ENCODE measurements at regions not wholly inside any gene's neighbourhood (a gene's known extent, or its start where the extent isn't known, plus 50 kb on each side); places are given as distances from the start of the nearest gene placed in this dataset.
"Not testable (repeated sequence)": the region's sequence is repeated elsewhere in the genome, so short reads cannot be mapped to it uniquely, and the experiment has no call there.

GRCh38 chr3:24678421-24678865 is 183.8 kb upstream of the THRB start:
- H3K9me3 ChIP-seq (ENCODE audit: control insufficient read depth, insufficient read depth, low read length), result peaks cover 3% of the 10 kb centered on the region; the same call in 1 of the 2 replicates
- no peaks in the 10 kb centered on the region for H3K4me1 ChIP-seq (ENCODE audit: insufficient read depth, low read length)
- H3K9ac ChIP-seq (ENCODE audit: low read depth, low read length), result no peak overlapping the region
- no peaks in the 10 kb centered on the region for H3K36me3 ChIP-seq (ENCODE audit: insufficient read depth, low read length)

- Histone ChIP-seq H3K4me1 (ENCODE audit: insufficient read depth, low read length) (0 out of 2 replicates have a peak, but pooled peaks cover 3% of the 10 kb centered on the region), H3K36me3 (ENCODE audit: insufficient read depth, low read length) (no peaks in the 10 kb centered on the region), H3K9me3 (ENCODE audit: control insufficient read depth, insufficient read depth, low read length) (peaks cover 3% of the 10 kb centered on the region; the same call in 1 of the 2 replicates), H3K9ac (ENCODE audit: low read depth, low read length) (no peak overlapping the region)
These were observed 184.8 kb upstream of the THRB start for GRCh38 chr3:24679429-24679828.

- Histone ChIP-seq H3K9ac (ENCODE audit: low read depth, low read length) (no peak overlapping the region), H3K4me1 (ENCODE audit: insufficient read depth, low read length) (0 out of 2 replicates have a peak, but pooled peaks cover 8% of the 10 kb centered on the region), H3K9me3 (ENCODE audit: control insufficient read depth, insufficient read depth, low read length) (peaks cover 3% of the 10 kb centered on the region; the same call in 1 of the 2 replicates), H3K36me3 (ENCODE audit: insufficient read depth, low read length) (no peaks in the 10 kb centered on the region)
These were observed 185.7 kb upstream of the THRB start for GRCh38 chr3:24680214-24680967.

DNA sequence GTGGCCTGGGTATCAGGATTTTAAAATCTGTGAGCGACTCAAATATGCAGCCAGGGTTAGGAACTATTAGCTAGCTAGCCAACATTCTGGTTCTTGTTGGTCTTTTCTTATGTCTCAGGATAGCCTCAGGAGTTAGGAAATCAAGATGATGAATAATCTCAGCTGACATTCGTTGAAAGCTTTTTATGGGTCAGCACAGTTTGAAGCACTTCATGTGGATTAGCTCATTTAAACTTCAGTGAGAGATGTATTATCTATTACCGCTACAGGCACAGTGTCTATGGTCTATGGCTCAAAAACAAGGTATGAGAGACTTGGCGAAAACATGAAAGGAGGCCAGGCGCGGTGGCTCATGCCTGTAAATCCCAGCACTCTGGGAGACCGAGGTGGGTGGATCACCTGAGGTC is 187.5 kb upstream of the THRB start:
- 0 out of 2 replicates have a peak, but pooled peaks cover 8% of the 10 kb centered on the region for H3K4me1 ChIP-seq (ENCODE audit: insufficient read depth, low read length)

GRCh38 chr3:24683090-24683489 is 188.4 kb upstream of the THRB start:
- Histone ChIP-seq H3K36me3 (ENCODE audit: insufficient read depth, low read length) (no peaks in the 10 kb centered on the region), H3K4me1 (ENCODE audit: insufficient read depth, low read length) (peaks cover 12% of the 10 kb centered on the region; the same call in 1 of the 2 replicates), H3K9me3 (ENCODE audit: control insufficient read depth, insufficient read depth, low read length) (peaks cover 3% of the 10 kb centered on the region; the same call in 1 of the 2 replicates), H3K9ac (ENCODE audit: low read depth, low read length) (no peak overlapping the region)

More for the DNA sequence above, 187.5 kb upstream of the THRB start:
- Histone ChIP-seq H3K36me3 (ENCODE audit: insufficient read depth, low read length) (no peaks in the 10 kb centered on the region), H3K9me3 (ENCODE audit: control insufficient read depth, insufficient read depth, low read length) (peaks cover 3% of the 10 kb centered on the region; the same call in 1 of the 2 replicates), H3K9ac (ENCODE audit: low read depth, low read length) (no peak overlapping the region)

GRCh38 chr3:24683633-24684384 is 189.2 kb upstream of the THRB start:
- Histone ChIP-seq H3K9me3 (ENCODE audit: control insufficient read depth, insufficient read depth, low read length) (peaks cover 3% of the 10 kb centered on the region; the same call in 1 of the 2 replicates), H3K9ac (ENCODE audit: low read depth, low read length) (no peak overlapping the region), H3K4me1 (ENCODE audit: insufficient read depth, low read length) (peaks cover 16% of the 10 kb centered on the region; the same call in 1 of the 2 replicates), H3K36me3 (ENCODE audit: insufficient read depth, low read length) (no peaks in the 10 kb centered on the region)

- H3K4me1 ChIP-seq (ENCODE audit: insufficient read depth, low read length), result peaks cover 21% of the 10 kb centered on the region; the same call in 1 of the 2 replicates
- H3K36me3 ChIP-seq (ENCODE audit: insufficient read depth, low read length), result no peaks in the 10 kb centered on the region
- peaks cover 5% of the 10 kb centered on the region; the same call in 1 of the 2 replicates for H3K9me3 ChIP-seq (ENCODE audit: control insufficient read depth, insufficient read depth, low read length)
- no peak overlapping the region; the same call in 1 of the 2 replicates for H3K9ac ChIP-seq (ENCODE audit: low read depth, low read length)
These were observed 189.9 kb upstream of the THRB start for GRCh38 chr3:24684506-24685023.

DNA sequence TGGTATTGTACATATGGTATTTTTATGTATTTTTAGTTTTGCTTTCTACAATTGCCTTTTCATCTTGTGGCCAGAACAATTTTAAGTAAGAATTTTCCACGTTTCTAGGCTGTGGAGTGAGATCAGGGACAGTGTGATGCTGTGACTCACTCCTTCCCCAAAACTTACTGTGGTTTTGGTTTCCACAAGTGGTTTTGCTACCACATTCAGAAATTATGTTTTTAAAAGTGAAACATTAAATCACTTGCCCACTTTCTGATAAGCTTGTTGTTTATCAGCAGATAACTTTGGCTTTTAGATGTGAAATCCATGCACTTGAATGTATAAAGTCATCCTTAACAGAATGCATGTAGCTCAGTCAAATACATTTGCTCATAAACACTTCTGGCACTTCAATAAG is 192.2 kb upstream of the THRB start:
- no peak overlapping the region for H3K9ac ChIP-seq (ENCODE audit: low read depth, low read length)
- peaks cover 21% of the 10 kb centered on the region; the same call in 1 of the 2 replicates for H3K4me1 ChIP-seq (ENCODE audit: insufficient read depth, low read length)
- peaks cover 5% of the 10 kb centered on the region; the same call in 1 of the 2 replicates for H3K9me3 ChIP-seq (ENCODE audit: control insufficient read depth, insufficient read depth, low read length)
- H3K36me3 ChIP-seq (ENCODE audit: insufficient read depth, low read length), result no peaks in the 10 kb centered on the region

DNA sequence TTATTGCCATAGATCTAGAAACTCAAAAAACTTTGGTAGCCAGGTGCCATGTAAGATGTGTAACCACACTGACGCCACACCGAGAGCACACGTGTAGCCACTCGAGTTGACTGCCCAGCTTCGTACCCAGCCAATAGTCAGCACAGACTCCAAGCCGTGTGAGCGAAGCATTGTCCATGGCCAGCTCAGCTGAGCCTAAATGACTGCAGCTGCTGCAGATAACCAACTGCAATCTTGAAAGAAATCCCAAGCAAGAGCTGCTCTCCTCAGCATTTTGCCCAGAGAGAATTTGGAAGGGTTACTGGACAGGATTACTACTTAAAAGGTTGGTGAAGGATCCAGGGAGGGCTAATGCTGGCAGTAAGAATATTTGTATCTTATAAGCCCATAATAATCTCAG is 193.0 kb upstream of the THRB start:
- peaks cover 21% of the 10 kb centered on the region; the same call in 1 of the 2 replicates for H3K4me1 ChIP-seq (ENCODE audit: insufficient read depth, low read length)
- peaks cover 5% of the 10 kb centered on the region; the same call in 1 of the 2 replicates for H3K9me3 ChIP-seq (ENCODE audit: control insufficient read depth, insufficient read depth, low read length)
- no peak overlapping the region for H3K9ac ChIP-seq (ENCODE audit: low read depth, low read length)
- H3K36me3 ChIP-seq (ENCODE audit: insufficient read depth, low read length), result no peaks in the 10 kb centered on the region

GRCh38 chr3:24688446-24689148 is 193.9 kb upstream of the THRB start:
- Histone ChIP-seq H3K9ac (ENCODE audit: low read depth, low read length) (no peak overlapping the region), H3K36me3 (ENCODE audit: insufficient read depth, low read length) (no peaks in the 10 kb centered on the region), H3K4me1 (ENCODE audit: insufficient read depth, low read length) (peaks cover 21% of the 10 kb centered on the region; the same call in 1 of the 2 replicates), H3K9me3 (ENCODE audit: control insufficient read depth, insufficient read depth, low read length) (peaks cover 5% of the 10 kb centered on the region; the same call in 1 of the 2 replicates)

- H3K4me1 ChIP-seq (ENCODE audit: insufficient read depth, low read length), result peaks cover 19% of the 10 kb centered on the region; the same call in 1 of the 2 replicates
- H3K36me3 ChIP-seq (ENCODE audit: insufficient read depth, low read length), result no peaks in the 10 kb centered on the region
- peaks cover 5% of the 10 kb centered on the region; the same call in 1 of the 2 replicates for H3K9me3 ChIP-seq (ENCODE audit: control insufficient read depth, insufficient read depth, low read length)
- no peak overlapping the region for H3K9ac ChIP-seq (ENCODE audit: low read depth, low read length)
These were observed 194.7 kb upstream of the THRB start for GRCh38 chr3:24689353-24689752.

DNA sequence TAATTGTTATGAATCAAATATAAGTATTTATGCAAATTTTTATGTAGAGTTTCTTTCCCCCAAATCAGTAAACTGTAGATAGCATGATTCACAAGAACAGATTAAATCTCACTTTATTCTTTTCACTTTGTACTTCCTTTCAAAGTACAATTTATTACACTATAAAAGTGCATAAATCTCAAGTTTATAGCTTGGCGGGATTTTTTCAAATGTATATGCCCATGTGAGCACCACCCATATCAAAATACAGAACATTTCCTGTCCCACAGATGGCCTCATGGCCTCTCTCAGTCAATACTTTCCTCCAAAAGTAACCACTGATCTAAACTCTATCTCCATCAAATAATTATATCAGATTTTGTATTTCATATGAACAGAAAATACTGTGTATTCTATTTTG is 196.1 kb upstream of the THRB start:
- peaks cover 14% of the 10 kb centered on the region; the same call in 1 of the 2 replicates for H3K4me1 ChIP-seq (ENCODE audit: insufficient read depth, low read length)
- H3K9me3 ChIP-seq (ENCODE audit: control insufficient read depth, insufficient read depth, low read length), result peaks cover 5% of the 10 kb centered on the region; the same call in 1 of the 2 replicates
- H3K9ac ChIP-seq (ENCODE audit: low read depth, low read length), result no peak overlapping the region
- no peaks in the 10 kb centered on the region for H3K36me3 ChIP-seq (ENCODE audit: insufficient read depth, low read length)

- H3K9ac ChIP-seq (ENCODE audit: low read depth, low read length); H3K36me3 ChIP-seq (ENCODE audit: insufficient read depth, low read length); H3K4me1 ChIP-seq (ENCODE audit: insufficient read depth, low read length); H3K9me3 ChIP-seq (ENCODE audit: control insufficient read depth, insufficient read depth, low read length): not testable (repeated sequence)
These were observed 204.4 kb upstream of the THRB start for GRCh38 chr3:24699078-24699477.

DNA sequence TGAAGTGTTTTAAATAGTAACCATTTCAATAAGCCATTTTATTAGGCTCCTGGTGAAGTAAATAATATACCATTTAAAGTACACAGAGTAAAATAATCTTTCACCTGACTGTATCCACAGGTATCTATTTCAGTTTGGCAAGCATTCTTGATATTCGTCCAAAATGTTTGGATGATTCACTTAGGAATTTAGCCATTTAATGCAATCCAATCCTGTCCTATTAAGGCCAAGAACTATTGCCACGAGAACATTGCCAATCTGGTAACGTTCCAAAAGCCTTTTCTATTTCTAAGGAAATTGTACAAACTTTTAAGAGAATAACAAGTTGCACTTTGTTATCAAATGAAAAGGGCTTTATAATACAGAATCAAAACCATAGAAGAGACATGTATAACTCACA is 209.8 kb upstream of the THRB start:
- Histone ChIP-seq H3K9me3 (ENCODE audit: control insufficient read depth, insufficient read depth, low read length) (no peaks in the 10 kb centered on the region), H3K9ac (ENCODE audit: low read depth, low read length) (no peak overlapping the region), H3K4me1 (ENCODE audit: insufficient read depth, low read length) (no peaks in the 10 kb centered on the region), H3K36me3 (ENCODE audit: insufficient read depth, low read length) (no peaks in the 10 kb centered on the region)

All from ES-I3 (cell line).